Heart left ventricle (tissue), 16 donors: ENCODE measurements at regions not wholly inside any gene's neighbourhood (a gene's known extent, or its start where the extent isn't known, plus 50 kb on each side); places are given as distances from the start of the nearest gene placed in this dataset.
A peak's percentile ranks its signal among the peaks of the same experiment; 100 is the strongest.

ENCODE experiments used
- ATAC-seq, 4 donors: fragments of 200-7000 bp; cut with Tn5 transposase; one replicate each; pipeline ENCODE4 v1.9.1; 2020 to 2022; ENCODE audit warnings: moderate library complexity in 4 of 4, mild to moderate bottlenecking in 3 of 4, moderate number of reproducible peaks in 1 of 4
- DNase-seq, 5 donors: peaks; one replicate each; pipeline ENCODE4 v3.0.0-alpha.2; 2020
- H3K27ac ChIP-seq, 12 donors: fragments of 200-600 bp; sonication (generic) in 4 of 12; one replicate each; pipeline versions ENCODE4 v1.5.0 to v1.8.0; 2016 to 2022; ENCODE audit warnings: mild to moderate bottlenecking in 2 of 12
- H3K27me3 ChIP-seq, 9 donors: fragments of 200-600 bp; sonication (generic) in 2 of 9; one replicate each; pipeline versions ENCODE4 v1.5.1 to v1.8.0; 2016 to 2022; ENCODE audit warnings: mild to moderate bottlenecking in 3 of 9
- H3K36me3 ChIP-seq, 9 donors: fragments of 200-600 bp; sonication (generic) in 2 of 9; one replicate each; pipeline versions ENCODE4 v1.5.0 to v1.8.0; 2018 to 2022; ENCODE audit warnings: mild to moderate bottlenecking in 2 of 9
- H3K4me1 ChIP-seq, 12 donors: fragments of 200-600 bp; sonication (generic) in 4 of 12; one replicate each; pipeline versions ENCODE4 v1.5.0 to v1.8.0; 2016 to 2022; ENCODE audit warnings: mild to moderate bottlenecking in 3 of 12
- H3K4me3 ChIP-seq, 12 donors: fragments of 200-600 bp; sonication (generic) in 4 of 12; one replicate each; pipeline versions ENCODE4 v1.5.0 to v1.8.0; 2017 to 2022; ENCODE audit warnings: mild to moderate bottlenecking in 9 of 12, moderate library complexity in 4 of 12
- H3K9me3 ChIP-seq, 12 donors: fragments of 200-600 bp; sonication (generic) in 4 of 12; one replicate each; pipeline versions ENCODE4 v1.5.0 to v1.8.0; 2016 to 2022; ENCODE audit warnings: mild to moderate bottlenecking in 1 of 12
- POLR2A ChIP-seq, 2 donors: fragments of 450-650 bp; IDR thresholded peaks; one replicate each; pipeline ENCODE4 v1.6.1; 2017; ENCODE audit warnings: antibody characterized with exemption in 2 of 2, mild to moderate bottlenecking in 2 of 2, moderate library complexity in 2 of 2
- WGBS, 4 donors: extraction: QIAGEN DNeasy Blood & Tissue Kit in 2 of 4; methylation state at CpG; one replicate each; pipeline versions ENCODE4 v1.1.5 to v1.1.7; 2013 to 2018; 5-methylcytosine and 5-hydroxymethylcytosine counted together
- intact Hi-C, 10 donors: fragments of 100-400 bp; cut with DNase I; formaldehyde crosslinking; loops; one replicate each; pipeline versions ENCODE4 v1.11.1 to v1.14.2; 2022
- TF ChIP-seq, protein P1 (sequence below), 12 donors: fragments of 200-600 bp; sonication (generic) in 4 of 12; IDR thresholded peaks; one replicate each; pipeline versions ENCODE4 v1.5.0 to v1.8.0; 2018 to 2022; ENCODE audit warnings: antibody characterized with exemption in 12 of 12, mild to moderate bottlenecking in 5 of 12
- donor health status: ischemic (EF 13 %, LVEDD 7.1; RV severe dilation, severe dysfunction).
- donor health status: healthy with polysubstance abuse.
- donor health status: DM: no; HTN: yes; CAD: no.
- donor health status: DM: no; HTN: no; CAD: no.
- donor health status: ischemic (EF 25% LVEDD 6.9; RV normal size, moderate dysfunction).
- donor health status: ischemic (EF 25% LVEDD 5.7; RV mildly dilated, moderate dysfunction).
- donor health status: healthy.
- donor health status: DM: yes; HTN: yes; CAD: no.
- donor health status: ischemic (EF 35%, LVEDD 5.7; RV mildly dilated, moderate dysfunction).
- donor health status: nonischemic (EF 11% LVEDD 7.7; RV severe dilation, severe dysfunction).
- donor health status: DM: yes; HTN: yes; CAD: no.
- donor health status: PGD.
- donor health status: ischemic (EF 29% LVEDD 5.4; RV normal size, mild dysfunction).
- donor health status: nonischemic (EF 23%, LVEDD 6.1; RV moderate dilation, normal function).

DNA sequence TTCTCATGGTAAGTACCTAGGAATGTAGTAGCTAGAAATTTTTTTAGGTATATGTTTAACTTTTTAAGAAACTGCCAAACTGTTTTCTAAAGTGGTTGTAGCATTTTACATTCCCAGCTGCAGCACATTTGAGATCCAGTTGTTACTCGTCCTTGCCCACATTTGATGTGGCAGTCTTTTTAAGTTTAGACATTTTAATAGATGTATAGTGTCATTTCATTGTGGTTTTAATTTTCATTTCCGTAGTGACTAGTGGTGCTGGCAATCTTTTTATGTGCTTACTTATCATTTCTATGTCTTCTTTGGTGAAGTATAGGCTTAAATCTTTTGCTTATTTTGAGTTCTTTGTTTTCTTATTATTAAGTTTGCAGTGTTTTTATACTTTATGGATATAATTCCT lies 171.6 kb downstream of the GAS1 start:
- Histone ChIP-seq H3K9me3 (no peaks in the 10 kb centered on the region), H3K27ac (no peak overlapping the region), H3K4me1 (peaks cover 0 to 7% (median 0%) of the 10 kb centered on the region in 12 donors), H3K36me3 (no peaks in the 10 kb centered on the region), H3K27me3 (peaks cover 0 to 6% (median 0%) of the 10 kb centered on the region in 9 donors), H3K4me3 (no peak overlapping the region)
- ATAC-seq (no peak), DNase-seq (no peak)
- no peak for TF ChIP-seq POLR2A (IDR thresholded peaks at IDR 0.05)
- TF ChIP-seq, protein P1, sequence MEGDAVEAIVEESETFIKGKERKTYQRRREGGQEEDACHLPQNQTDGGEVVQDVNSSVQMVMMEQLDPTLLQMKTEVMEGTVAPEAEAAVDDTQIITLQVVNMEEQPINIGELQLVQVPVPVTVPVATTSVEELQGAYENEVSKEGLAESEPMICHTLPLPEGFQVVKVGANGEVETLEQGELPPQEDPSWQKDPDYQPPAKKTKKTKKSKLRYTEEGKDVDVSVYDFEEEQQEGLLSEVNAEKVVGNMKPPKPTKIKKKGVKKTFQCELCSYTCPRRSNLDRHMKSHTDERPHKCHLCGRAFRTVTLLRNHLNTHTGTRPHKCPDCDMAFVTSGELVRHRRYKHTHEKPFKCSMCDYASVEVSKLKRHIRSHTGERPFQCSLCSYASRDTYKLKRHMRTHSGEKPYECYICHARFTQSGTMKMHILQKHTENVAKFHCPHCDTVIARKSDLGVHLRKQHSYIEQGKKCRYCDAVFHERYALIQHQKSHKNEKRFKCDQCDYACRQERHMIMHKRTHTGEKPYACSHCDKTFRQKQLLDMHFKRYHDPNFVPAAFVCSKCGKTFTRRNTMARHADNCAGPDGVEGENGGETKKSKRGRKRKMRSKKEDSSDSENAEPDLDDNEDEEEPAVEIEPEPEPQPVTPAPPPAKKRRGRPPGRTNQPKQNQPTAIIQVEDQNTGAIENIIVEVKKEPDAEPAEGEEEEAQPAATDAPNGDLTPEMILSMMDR (IDR thresholded peaks at IDR 0.05), result no peak
- 83 to 90% (median 89%) methylated on average over 2 of the region's 2 CpGs for WGBS, 4 donors
- intact Hi-C loops, result no loop called here

DNA sequence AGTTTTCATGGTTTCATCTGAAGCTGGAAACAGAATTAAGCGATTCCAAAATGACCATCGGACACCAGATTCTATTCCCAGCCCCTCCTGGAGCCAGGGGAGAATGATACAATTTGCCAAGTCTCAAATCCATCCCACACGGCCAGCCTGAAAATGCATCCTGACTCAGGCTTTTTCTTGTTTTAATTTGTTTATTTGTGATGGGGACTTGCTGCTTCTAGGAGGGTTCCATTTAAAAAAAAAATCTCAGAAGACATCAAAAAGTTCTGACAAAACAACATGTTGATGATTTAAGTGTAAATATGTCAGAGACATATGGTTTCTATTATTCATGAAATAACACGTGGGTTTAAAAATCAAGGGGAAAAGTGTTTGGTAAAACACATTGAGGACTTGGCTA lies 173.2 kb downstream of the GAS1 start:
- H3K36me3 ChIP-seq, result no peaks in the 10 kb centered on the region
- no peak for DNase-seq
- ATAC-seq, result no peak
- intact Hi-C loops, result no loop called here
- WGBS, 4 donors, result 60 to 70% (median 67%) methylated on average over 4 of the region's 4 CpGs
- no peaks in the 10 kb centered on the region for H3K9me3 ChIP-seq
- H3K27me3 ChIP-seq, result peaks cover 0 to 6% (median 0%) of the 10 kb centered on the region in 9 donors
- H3K4me1 ChIP-seq, result peaks cover 0 to 7% (median 0%) of the 10 kb centered on the region in 12 donors
- no peak overlapping the region for H3K4me3 ChIP-seq
- TF ChIP-seq POLR2A (IDR thresholded peaks at IDR 0.05), result no peak
- TF ChIP-seq, protein P1 (IDR thresholded peaks at IDR 0.05), result no peak
- H3K27ac ChIP-seq, result peak overlapping the region in 1 of 12 donors; percentile 26

DNA sequence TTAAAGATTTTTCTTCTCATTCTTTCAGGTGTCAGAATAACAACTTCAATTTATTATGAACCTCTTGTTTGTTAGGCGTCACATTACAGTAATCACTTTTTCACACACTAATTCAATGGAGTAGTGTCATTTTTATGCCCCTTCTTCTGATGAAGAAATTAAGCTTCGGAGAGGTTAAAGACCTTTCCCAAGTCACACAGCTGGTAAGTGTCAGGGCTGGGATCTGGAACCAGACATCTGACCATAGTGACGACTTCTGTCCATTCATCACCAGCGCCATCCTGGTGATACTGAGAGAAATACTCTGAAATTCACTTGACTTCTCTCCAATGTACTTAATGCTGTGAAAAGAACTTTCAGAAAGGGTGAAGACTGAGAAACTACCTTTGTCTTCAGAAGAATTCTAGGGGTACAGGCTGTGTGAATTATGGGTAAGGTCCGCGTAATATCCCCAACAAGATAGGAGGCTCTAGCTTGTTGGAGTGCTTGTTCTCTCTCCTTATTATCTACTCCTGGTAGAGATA lies 173.8 kb downstream of the GAS1 start:
- DNase-seq (no peak), ATAC-seq (peak in 1 of 4 donors; percentile 43)
- H3K36me3 ChIP-seq, result no peaks in the 10 kb centered on the region
- H3K9me3 ChIP-seq, result no peaks in the 10 kb centered on the region
- 77 to 86% (median 83%) methylated on average over 6 of the region's 6 CpGs for WGBS, 4 donors
- peaks cover 0 to 7% (median 0%) of the 10 kb centered on the region in 12 donors for H3K4me1 ChIP-seq
- intact Hi-C loops, result no loop called here
- TF ChIP-seq POLR2A (IDR thresholded peaks at IDR 0.05), result no peak
- TF ChIP-seq, protein P1 (IDR thresholded peaks at IDR 0.05), result no peak
- peak overlapping the region in 2 of 12 donors; percentile 11 to 26 for H3K27ac ChIP-seq
- peaks cover 0 to 6% (median 0%) of the 10 kb centered on the region in 9 donors for H3K27me3 ChIP-seq
- H3K4me3 ChIP-seq, result no peak overlapping the region

DNA sequence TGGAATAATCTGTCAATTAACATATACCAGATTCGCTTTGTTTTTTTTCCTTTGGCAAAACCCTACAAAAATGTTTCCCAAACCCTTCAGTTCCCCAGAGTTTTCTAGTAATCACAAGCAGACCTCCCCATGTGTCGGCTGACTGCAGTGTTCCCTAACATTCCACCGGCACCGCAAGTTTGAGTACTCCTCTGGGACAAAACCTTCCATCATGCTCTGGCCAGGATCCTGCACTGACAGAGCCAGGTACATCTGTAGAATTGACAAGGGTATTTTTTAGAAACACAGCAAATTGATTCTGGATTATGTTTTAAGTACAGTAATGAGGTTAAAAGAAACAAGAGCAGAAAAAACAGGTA lies 174.7 kb downstream of the GAS1 start:
- Histone ChIP-seq H3K36me3 (no peaks in the 10 kb centered on the region), H3K27me3 (peaks cover 0 to 6% (median 0%) of the 10 kb centered on the region in 9 donors), H3K4me3 (no peak overlapping the region), H3K27ac (peak overlapping the region in 1 of 12 donors; percentile 13), H3K9me3 (no peaks in the 10 kb centered on the region), H3K4me1 (peaks cover 0 to 7% (median 0%) of the 10 kb centered on the region in 12 donors)
- ATAC-seq (no peak), DNase-seq (no peak)
- intact Hi-C loops, result no loop called here
- WGBS, 4 donors, result 63 to 69% (median 65%) methylated on average over 4 of the region's 4 CpGs
- TF ChIP-seq, protein P1 (IDR thresholded peaks at IDR 0.05), result no peak
- no peak for TF ChIP-seq POLR2A (IDR thresholded peaks at IDR 0.05)
